MM.1S (cell line): ENCODE measurements at regions not wholly inside any gene's neighbourhood (a gene's known extent, or its start where the extent isn't known, plus 50 kb on each side); places are given as distances from the start of the nearest gene placed in this dataset.

Experiments used
- EZH2 ChIP-seq: fragments of 300-600 bp; sonication (generic); optimal IDR thresholded peaks from 2 replicates; pipeline ENCODE3; 2017; ENCODE audit warnings: low read depth, mild to moderate bottlenecking, antibody characterized with exemption, low read length, mixed read lengths
- EZH2phosphoT487 ChIP-seq: fragments of 300-600 bp; sonication (generic); IDR thresholded peaks from 2 replicates; pipeline ENCODE4 v1.6.1; 2018; ENCODE audit warnings: antibody characterized with exemption, low read length
- TF ChIP-seq, protein P1 (sequence below): fragments of 300-600 bp; sonication (generic); IDR thresholded peaks from 2 replicates; pipeline ENCODE4 v1.5.1; 2016; ENCODE audit warnings: antibody characterized with exemption, low read length, mixed read lengths

DNA sequence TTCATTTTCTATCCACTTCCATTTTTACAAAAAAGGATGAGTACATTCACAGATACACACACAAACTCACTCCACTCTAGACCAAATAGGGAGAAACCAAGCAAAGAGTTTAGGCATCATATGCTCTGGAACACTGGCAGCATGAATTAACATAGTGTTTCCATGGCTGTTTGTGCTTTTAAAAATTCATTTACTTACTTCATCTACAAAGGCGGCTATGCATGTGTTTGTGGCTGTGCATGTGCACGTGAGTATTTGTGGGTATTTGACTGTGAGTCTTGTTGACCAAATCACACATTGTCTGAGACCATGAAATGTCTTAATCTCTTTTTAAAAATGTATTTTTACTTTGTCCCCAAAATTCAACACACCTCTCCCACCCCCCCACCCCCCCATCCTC, 203.0 kb upstream of the SESN3 start:
- TF ChIP-seq, protein P1, sequence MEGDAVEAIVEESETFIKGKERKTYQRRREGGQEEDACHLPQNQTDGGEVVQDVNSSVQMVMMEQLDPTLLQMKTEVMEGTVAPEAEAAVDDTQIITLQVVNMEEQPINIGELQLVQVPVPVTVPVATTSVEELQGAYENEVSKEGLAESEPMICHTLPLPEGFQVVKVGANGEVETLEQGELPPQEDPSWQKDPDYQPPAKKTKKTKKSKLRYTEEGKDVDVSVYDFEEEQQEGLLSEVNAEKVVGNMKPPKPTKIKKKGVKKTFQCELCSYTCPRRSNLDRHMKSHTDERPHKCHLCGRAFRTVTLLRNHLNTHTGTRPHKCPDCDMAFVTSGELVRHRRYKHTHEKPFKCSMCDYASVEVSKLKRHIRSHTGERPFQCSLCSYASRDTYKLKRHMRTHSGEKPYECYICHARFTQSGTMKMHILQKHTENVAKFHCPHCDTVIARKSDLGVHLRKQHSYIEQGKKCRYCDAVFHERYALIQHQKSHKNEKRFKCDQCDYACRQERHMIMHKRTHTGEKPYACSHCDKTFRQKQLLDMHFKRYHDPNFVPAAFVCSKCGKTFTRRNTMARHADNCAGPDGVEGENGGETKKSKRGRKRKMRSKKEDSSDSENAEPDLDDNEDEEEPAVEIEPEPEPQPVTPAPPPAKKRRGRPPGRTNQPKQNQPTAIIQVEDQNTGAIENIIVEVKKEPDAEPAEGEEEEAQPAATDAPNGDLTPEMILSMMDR, result no peak
- TF ChIP-seq EZH2 (no peak), EZH2phosphoT487 (no peak)
